Caco-2 (cell line): ENCODE measurements at regions not wholly inside any gene's neighbourhood (a gene's known extent, or its start where the extent isn't known, plus 50 kb on each side); places are given as distances from the start of the nearest gene placed in this dataset.

Experiments
- BruUV-seq: library from RNA; stranded (reverse); fragments of 400-500 nt; replicated peaks from 2 replicates; lab custom pipeline; 2021; lab: Mats Ljungman, UMichigan
- CTCF ChIA-PET: fragments of 300-600 bp; sonication (Branson Sonifier 250); formaldehyde crosslinking; loops from one replicate; lab custom pipeline; 2022; ENCODE audit warnings: antibody characterized with exemption; lab: Charles Lee
- POLR2A ChIA-PET: fragments of 300-600 bp; sonication (Branson Sonifier 250); formaldehyde crosslinking; loops from one replicate; lab custom pipeline; 2022; ENCODE audit warnings: antibody characterized with exemption; lab: Charles Lee
- DNase-seq, 2 experiments: peaks; one replicate each; pipeline versions ENCODE4 v3.0.0 to v3.0.0-alpha.2; 2020 to 2022
- H3K27me3 ChIP-seq: replicated peaks from 2 replicates; pipeline ENCODE4 v1.6.0; 2011; ENCODE audit warnings: low read length; ENCODE audit not compliant: control insufficient read depth, insufficient read depth
- H3K36me3 ChIP-seq: 2 replicates; pipeline ENCODE4 v1.5.1; 2011; ENCODE audit warnings: low read length; ENCODE audit not compliant: control insufficient read depth, insufficient read depth
- H3K4me1 ChIP-seq: fragments of 250-450 bp; sonication (Bioruptor Pico); 2 replicates; pipeline ENCODE4 v1.5.1; 2020; ENCODE audit warnings: mild to moderate bottlenecking
- H3K4me3 ChIP-seq: 2 replicates; pipeline ENCODE4 v1.5.1; 2011; ENCODE audit warnings: low read depth, mild to moderate bottlenecking, control low read depth, low read length
- H3K9me3 ChIP-seq: fragments of 250-450 bp; sonication (Bioruptor Pico); 2 replicates; pipeline ENCODE4 v1.5.1; 2020; ENCODE audit warnings: mild to moderate bottlenecking, moderate library complexity
- H3K27ac Mint-ChIP-seq: one replicate; pipeline ENCODE4 v1.8.0; 2022; ENCODE audit warnings: mixed read lengths; ENCODE audit not compliant: unreplicated experiment
- H3K27me3 Mint-ChIP-seq: one replicate; pipeline ENCODE4 v1.8.0; 2022; ENCODE audit warnings: mixed read lengths; ENCODE audit not compliant: insufficient read depth, unreplicated experiment
- H3K36me3 Mint-ChIP-seq: one replicate; pipeline ENCODE4 v1.8.0; 2022; ENCODE audit warnings: mild to moderate bottlenecking, mixed read lengths; ENCODE audit not compliant: insufficient read depth, unreplicated experiment
- H3K4me1 Mint-ChIP-seq: one replicate; pipeline ENCODE4 v1.8.0; 2022; ENCODE audit warnings: low read depth, mixed read lengths; ENCODE audit not compliant: unreplicated experiment
- H3K4me3 Mint-ChIP-seq: one replicate; pipeline ENCODE4 v1.8.0; 2022; ENCODE audit warnings: mild to moderate bottlenecking, moderate library complexity, mixed read lengths; ENCODE audit not compliant: unreplicated experiment
- H3K9me3 Mint-ChIP-seq: one replicate; pipeline ENCODE4 v1.8.0; 2022; ENCODE audit warnings: mixed read lengths; ENCODE audit not compliant: unreplicated experiment
- CTCF ChIP-seq, 2 experiments: fragments of 200-600 bp in 1 of 2; IDR thresholded peaks; 1 replicate in 1 of 2; 2 replicates in 1 of 2; pipeline versions ENCODE4 v1.5.1 to v1.8.0; 2011 to 2022; ENCODE audit warnings: antibody characterized with exemption in 1 of 2, control low read depth in 1 of 2, inconsistent platforms in 1 of 2, low read depth in 1 of 2, low read length in 1 of 2, mild to moderate bottlenecking in 1 of 2, moderate library complexity in 1 of 2; ENCODE audit not compliant: insufficient read depth in 1 of 2, severe bottlenecking in 1 of 2, unreplicated experiment in 1 of 2
- intact Hi-C: fragments of 100-400 bp; cut with micrococcal nuclease; formaldehyde crosslinking; loops from one replicate; pipeline ENCODE4 v1.10.0; 2022; ENCODE audit not compliant: unreplicated experiment

- H3K4me1 Mint-ChIP-seq: peaks cover 8% of the 10 kb centered on the region
- ChIA-PET POLR2A (no interaction called here), CTCF (no interaction called here)
- no peaks in the 10 kb centered on the region for H3K27me3 Mint-ChIP-seq
- DNase-seq: peak in 1 of 2 experiments; percentile 20
- no peak overlapping the region for H3K27ac Mint-ChIP-seq
- Histone ChIP-seq H3K27me3 (no peaks in the 10 kb centered on the region), H3K9me3 (no peaks in the 10 kb centered on the region), H3K4me1 (no peaks in the 10 kb centered on the region), H3K36me3 (no peaks in the 10 kb centered on the region), H3K4me3 (no peak overlapping the region)
- TF ChIP-seq CTCF (IDR thresholded peaks at IDR 0.05; ENCODE audit: insufficient read depth in 1 of 2, low read depth in 1 of 2, low read length in 1 of 2, severe bottlenecking in 1 of 2, unreplicated experiment in 1 of 2): no peak
- BruUV-seq: no TSS peak
- intact Hi-C loops: no loop called here
- no peaks in the 10 kb centered on the region for H3K36me3 Mint-ChIP-seq
- no peak overlapping the region for H3K4me3 Mint-ChIP-seq
- no peaks in the 10 kb centered on the region for H3K9me3 Mint-ChIP-seq
These were observed 220.3 kb upstream of the IER5L start for GRCh38 chr9:129398101-129398960.

GRCh38 chr9:129397335-129397734 is 219.3 kb upstream of the IER5L start:
- Histone ChIP-seq H3K9me3 (no peaks in the 10 kb centered on the region), H3K4me1 (no peaks in the 10 kb centered on the region), H3K36me3 (no peaks in the 10 kb centered on the region), H3K4me3 (no peak overlapping the region), H3K27me3 (no peaks in the 10 kb centered on the region)
- Mint-ChIP-seq H3K9me3 (no peaks in the 10 kb centered on the region), H3K4me3 (no peak overlapping the region), H3K27me3 (no peaks in the 10 kb centered on the region), H3K27ac (no peak overlapping the region), H3K4me1 (peaks cover 3% of the 10 kb centered on the region), H3K36me3 (no peaks in the 10 kb centered on the region)
- TF ChIP-seq CTCF (IDR thresholded peaks at IDR 0.05; ENCODE audit: insufficient read depth in 1 of 2, low read depth in 1 of 2, low read length in 1 of 2, severe bottlenecking in 1 of 2, unreplicated experiment in 1 of 2): no peak
- POLR2A ChIA-PET: no interaction called here
- no peak for DNase-seq
- no TSS peak for BruUV-seq
- intact Hi-C loops: no loop called here
- CTCF ChIA-PET: no interaction called here

GRCh38 chr9:129396365-129396708 is 218.3 kb upstream of the IER5L start:
- CTCF ChIA-PET: no interaction called here
- Mint-ChIP-seq H3K4me1 (no peaks in the 10 kb centered on the region), H3K9me3 (no peaks in the 10 kb centered on the region), H3K27me3 (no peaks in the 10 kb centered on the region), H3K27ac (no peak overlapping the region), H3K4me3 (no peak overlapping the region), H3K36me3 (no peaks in the 10 kb centered on the region)
- DNase-seq: no peak
- no peaks in the 10 kb centered on the region for H3K4me1 ChIP-seq
- no peaks in the 10 kb centered on the region for H3K27me3 ChIP-seq
- POLR2A ChIA-PET: no interaction called here
- intact Hi-C loops: no loop called here
- no peak overlapping the region for H3K4me3 ChIP-seq
- BruUV-seq: no TSS peak
- no peaks in the 10 kb centered on the region for H3K36me3 ChIP-seq
- TF ChIP-seq CTCF (IDR thresholded peaks at IDR 0.05; ENCODE audit: insufficient read depth in 1 of 2, low read depth in 1 of 2, low read length in 1 of 2, severe bottlenecking in 1 of 2, unreplicated experiment in 1 of 2): no peak
- H3K9me3 ChIP-seq: no peaks in the 10 kb centered on the region
